Osteoblast (primary cell): ENCODE measurements at regions not wholly inside any gene's neighbourhood (a gene's known extent, or its start where the extent isn't known, plus 50 kb on each side); places are given as distances from the start of the nearest gene placed in this dataset.

ENCODE experiments used
- DNase-seq: peaks from one replicate; pipeline ENCODE4 v3.0.0; 2011; ENCODE audit warnings: low spot score, mixed read lengths; ENCODE audit not compliant: insufficient read length; ENCODE audit errors: missing footprints
- H2AFZ ChIP-seq: 2 replicates; pipeline ENCODE4 v1.6.0; 2011; ENCODE audit warnings: mild to moderate bottlenecking, low read length
- H3K27ac ChIP-seq: 2 replicates; pipeline ENCODE4 v1.5.1; 2011; ENCODE audit warnings: mild to moderate bottlenecking, low read depth, low read length, moderate library complexity
- H3K27me3 ChIP-seq: 2 replicates; pipeline ENCODE4 v1.6.0; 2012; ENCODE audit warnings: mild to moderate bottlenecking, control low read depth, inconsistent platforms, low read length, moderate library complexity; ENCODE audit not compliant: insufficient read depth
- H3K36me3 ChIP-seq: 2 replicates; pipeline ENCODE4 v1.5.1; 2011; ENCODE audit warnings: mild to moderate bottlenecking, low read length, control low read depth, moderate library complexity; ENCODE audit not compliant: insufficient read depth
- H3K4me1 ChIP-seq: 2 replicates; pipeline ENCODE4 v1.5.1; 2011; ENCODE audit warnings: mild to moderate bottlenecking, low read length, control low read depth, moderate library complexity; ENCODE audit not compliant: insufficient read depth
- H3K4me2 ChIP-seq: 2 replicates; pipeline ENCODE4 v1.6.0; 2011; ENCODE audit warnings: mild to moderate bottlenecking, low read length; ENCODE audit not compliant: insufficient read depth
- H3K4me3 ChIP-seq: fragments of 200-600 bp; sonication (generic); 3 replicates; pipeline ENCODE4 v1.5.1; 2012; ENCODE audit warnings: mild to moderate bottlenecking, low read length, inconsistent platforms; ENCODE audit not compliant: insufficient read depth
- H3K79me2 ChIP-seq: 2 replicates; pipeline ENCODE4 v1.6.0; 2012; ENCODE audit warnings: mild to moderate bottlenecking, low read length, control low read depth, inconsistent platforms; ENCODE audit not compliant: insufficient read depth
- H3K9me3 ChIP-seq: 2 replicates; pipeline ENCODE4 v1.5.1; 2011; ENCODE audit warnings: low read depth, low read length, control low read depth
- H4K20me1 ChIP-seq: 2 replicates; pipeline ENCODE4 v1.6.0; 2012; ENCODE audit warnings: mild to moderate bottlenecking, low read length, control low read depth; ENCODE audit not compliant: insufficient read depth
- TF ChIP-seq, protein P1 (sequence below): IDR thresholded peaks from 2 replicates; pipeline ENCODE4 v1.5.1; 2011; ENCODE audit warnings: mild to moderate bottlenecking, low read depth, low read length, moderate library complexity; ENCODE audit errors: extremely low read depth

GRCh38 chrX:4674028-4674782, 960.8 kb upstream of the PRKX start:
- Histone ChIP-seq H3K79me2 (no peaks in the 10 kb centered on the region), H2AFZ (no peak overlapping the region), H3K4me2 (no peak overlapping the region), H3K27me3 (no peaks in the 10 kb centered on the region), H3K4me3 (no peak overlapping the region), H3K9me3 (no peaks in the 10 kb centered on the region), H3K36me3 (no peaks in the 10 kb centered on the region), H3K27ac (no peak overlapping the region), H4K20me1 (no peaks in the 10 kb centered on the region), H3K4me1 (no peaks in the 10 kb centered on the region)
- DNase-seq, result no peak
- TF ChIP-seq, protein P1, sequence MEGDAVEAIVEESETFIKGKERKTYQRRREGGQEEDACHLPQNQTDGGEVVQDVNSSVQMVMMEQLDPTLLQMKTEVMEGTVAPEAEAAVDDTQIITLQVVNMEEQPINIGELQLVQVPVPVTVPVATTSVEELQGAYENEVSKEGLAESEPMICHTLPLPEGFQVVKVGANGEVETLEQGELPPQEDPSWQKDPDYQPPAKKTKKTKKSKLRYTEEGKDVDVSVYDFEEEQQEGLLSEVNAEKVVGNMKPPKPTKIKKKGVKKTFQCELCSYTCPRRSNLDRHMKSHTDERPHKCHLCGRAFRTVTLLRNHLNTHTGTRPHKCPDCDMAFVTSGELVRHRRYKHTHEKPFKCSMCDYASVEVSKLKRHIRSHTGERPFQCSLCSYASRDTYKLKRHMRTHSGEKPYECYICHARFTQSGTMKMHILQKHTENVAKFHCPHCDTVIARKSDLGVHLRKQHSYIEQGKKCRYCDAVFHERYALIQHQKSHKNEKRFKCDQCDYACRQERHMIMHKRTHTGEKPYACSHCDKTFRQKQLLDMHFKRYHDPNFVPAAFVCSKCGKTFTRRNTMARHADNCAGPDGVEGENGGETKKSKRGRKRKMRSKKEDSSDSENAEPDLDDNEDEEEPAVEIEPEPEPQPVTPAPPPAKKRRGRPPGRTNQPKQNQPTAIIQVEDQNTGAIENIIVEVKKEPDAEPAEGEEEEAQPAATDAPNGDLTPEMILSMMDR, result no peak

GRCh38 chrX:4671344-4671743, 957.9 kb upstream of the PRKX start:
- Histone ChIP-seq H4K20me1 (no peaks in the 10 kb centered on the region), H3K27me3 (no peaks in the 10 kb centered on the region), H3K36me3 (no peaks in the 10 kb centered on the region), H3K27ac (no peak overlapping the region), H3K9me3 (no peaks in the 10 kb centered on the region), H3K4me1 (no peaks in the 10 kb centered on the region), H3K79me2 (no peaks in the 10 kb centered on the region), H3K4me2 (no peak overlapping the region), H3K4me3 (no peak overlapping the region), H2AFZ (no peak overlapping the region)
- TF ChIP-seq, protein P1, result no peak
- no peak for DNase-seq

GRCh38 chrX:4670606-4671005, 957.2 kb upstream of the PRKX start:
- TF ChIP-seq, protein P1, result no peak
- no peak for DNase-seq
- H3K79me2 ChIP-seq, result no peaks in the 10 kb centered on the region

GRCh38 chrX:4668802-4669536, 955.5 kb upstream of the PRKX start:
- Histone ChIP-seq H2AFZ (no peak overlapping the region), H3K9me3 (no peaks in the 10 kb centered on the region), H3K27me3 (no peaks in the 10 kb centered on the region), H3K4me2 (no peak overlapping the region), H3K36me3 (no peaks in the 10 kb centered on the region), H3K4me1 (no peaks in the 10 kb centered on the region), H3K27ac (no peak overlapping the region), H3K4me3 (no peak overlapping the region), H3K79me2 (no peaks in the 10 kb centered on the region), H4K20me1 (no peaks in the 10 kb centered on the region)
- TF ChIP-seq, protein P1, result no peak
- DNase-seq, result no peak

More at GRCh38 chrX:4670606-4671005, 957.2 kb upstream of the PRKX start:
- H3K4me2 ChIP-seq, result no peak overlapping the region
- H3K9me3 ChIP-seq, result no peaks in the 10 kb centered on the region
- no peaks in the 10 kb centered on the region for H3K27me3 ChIP-seq
- H2AFZ ChIP-seq, result no peak overlapping the region
- H3K27ac ChIP-seq, result no peak overlapping the region
- no peak overlapping the region for H3K4me3 ChIP-seq
- H3K36me3 ChIP-seq, result no peaks in the 10 kb centered on the region
- H3K4me1 ChIP-seq, result no peaks in the 10 kb centered on the region
- H4K20me1 ChIP-seq, result no peaks in the 10 kb centered on the region
